Vagina (tissue), 2 donors: ENCODE measurements at regions not wholly inside any gene's neighbourhood (a gene's known extent, or its start where the extent isn't known, plus 50 kb on each side); places are given as distances from the start of the nearest gene placed in this dataset.

ENCODE experiments used
- CTCF ChIP-seq, 3 experiments: fragments of 450-650 bp in 2 of 3; fragments of 200-600 bp in 1 of 3; sonication (generic) in 1 of 3; IDR thresholded peaks; one replicate each; pipeline ENCODE4 v1.5.1; 2017 to 2019; ENCODE audit warnings: antibody characterized with exemption in 3 of 3, mild to moderate bottlenecking in 2 of 3, moderate library complexity in 2 of 3
- POLR2A ChIP-seq, 2 donors: fragments of 450-650 bp; IDR thresholded peaks; one replicate each; pipeline ENCODE4 v1.6.1; 2017; ENCODE audit warnings: antibody characterized with exemption in 2 of 2, mild to moderate bottlenecking in 2 of 2, moderate library complexity in 2 of 2
- POLR2AphosphoS5 ChIP-seq, 2 donors: sonication (generic); formaldehyde crosslinking; IDR thresholded peaks; one replicate each; pipeline ENCODE4 v1.9.0; 2017; ENCODE audit warnings: antibody characterized with exemption in 2 of 2, mild to moderate bottlenecking in 2 of 2, low read depth in 1 of 2; ENCODE audit not compliant: insufficient read depth in 1 of 2

- TF ChIP-seq CTCF (IDR thresholded peaks at IDR 0.05) (no peak), POLR2A (IDR thresholded peaks at IDR 0.05) (no peak), POLR2AphosphoS5 (IDR thresholded peaks at IDR 0.05; ENCODE audit: insufficient read depth in 1 of 2, low read depth in 1 of 2) (no peak)
Observed at GRCh38 chr5:158529454-158529853, 570.3 kb downstream of the EBF1 start.
